Endodermal cell (in vitro differentiated cells): ENCODE measurements at regions not wholly inside any gene's neighbourhood (a gene's known extent, or its start where the extent isn't known, plus 50 kb on each side); places are given as distances from the start of the nearest gene placed in this dataset.

Experiments
- DNase-seq: peaks from one replicate; pipeline ENCODE4 v3.0.0-alpha.2; 2017
- H3K27ac ChIP-seq: 2 replicates; pipeline ENCODE4 v1.5.1; 2013; ENCODE audit warnings: mild to moderate bottlenecking, low read depth, low read length, moderate library complexity
- H3K27me3 ChIP-seq: 2 replicates; pipeline ENCODE4 v1.6.1; 2013; ENCODE audit warnings: mild to moderate bottlenecking, low read length, moderate library complexity; ENCODE audit not compliant: insufficient read depth, control insufficient read depth, poor library complexity, severe bottlenecking
- H3K36me3 ChIP-seq: 2 replicates; pipeline ENCODE4 v1.7.0; 2013; ENCODE audit warnings: mild to moderate bottlenecking, low read length, moderate library complexity; ENCODE audit not compliant: control insufficient read depth, insufficient read depth
- H3K4me1 ChIP-seq: one replicate; pipeline ENCODE4 v1.7.0; 2013; ENCODE audit warnings: low read length; ENCODE audit not compliant: control insufficient read depth, insufficient read depth
- H3K4me3 ChIP-seq: 2 replicates; pipeline ENCODE4 v1.5.1; 2013; ENCODE audit warnings: mild to moderate bottlenecking, low read length, moderate library complexity
- H3K9ac ChIP-seq: 2 replicates; pipeline ENCODE4 v1.6.1; 2013; ENCODE audit warnings: mild to moderate bottlenecking, low read length, moderate library complexity; ENCODE audit not compliant: poor library complexity, severe bottlenecking; ENCODE audit errors: extremely low read depth
- H3K9me3 ChIP-seq: 2 replicates; pipeline ENCODE4 v1.6.1; 2013; ENCODE audit warnings: mild to moderate bottlenecking, low read length, moderate library complexity; ENCODE audit not compliant: control insufficient read depth
- H3K27ac Mint-ChIP-seq: 2 replicates; pipeline ENCODE4 v1.8.0; 2020; ENCODE audit warnings: mixed read lengths
- H3K27me3 Mint-ChIP-seq: 2 replicates; pipeline ENCODE4 v1.8.0; 2021; ENCODE audit warnings: mild to moderate bottlenecking, mixed read lengths; ENCODE audit not compliant: insufficient read depth
- H3K36me3 Mint-ChIP-seq: 2 replicates; pipeline ENCODE4 v1.8.0; 2020; ENCODE audit warnings: low read depth, mixed read lengths
- H3K4me1 Mint-ChIP-seq: 2 replicates; pipeline ENCODE4 v1.8.0; 2020; ENCODE audit warnings: mixed read lengths
- H3K4me3 Mint-ChIP-seq: 2 replicates; pipeline ENCODE4 v1.8.0; 2020; ENCODE audit warnings: mild to moderate bottlenecking, moderate library complexity, mixed read lengths
- H3K9me3 Mint-ChIP-seq: 2 replicates; pipeline ENCODE4 v1.8.0; 2020; ENCODE audit warnings: mild to moderate bottlenecking, mixed read lengths
- WGBS, 2 experiments: methylation state at CpG; one replicate each; pipeline versions ENCODE4 v1.1.5 to v1.1.7; 2013; ENCODE audit warnings: missing lambda C conversion rate in 2 of 2, mixed read lengths in 1 of 2; ENCODE audit not compliant: insufficient coverage in 1 of 2, insufficient read length in 1 of 2; 5-methylcytosine and 5-hydroxymethylcytosine counted together
- TF ChIP-seq, protein P1 (sequence below): fragments of 200-600 bp; sonication (generic); conservative IDR thresholded peaks from 2 replicates; pipeline ENCODE4 v1.5.0; 2021; ENCODE audit warnings: antibody characterized with exemption, mild to moderate bottlenecking

DNA sequence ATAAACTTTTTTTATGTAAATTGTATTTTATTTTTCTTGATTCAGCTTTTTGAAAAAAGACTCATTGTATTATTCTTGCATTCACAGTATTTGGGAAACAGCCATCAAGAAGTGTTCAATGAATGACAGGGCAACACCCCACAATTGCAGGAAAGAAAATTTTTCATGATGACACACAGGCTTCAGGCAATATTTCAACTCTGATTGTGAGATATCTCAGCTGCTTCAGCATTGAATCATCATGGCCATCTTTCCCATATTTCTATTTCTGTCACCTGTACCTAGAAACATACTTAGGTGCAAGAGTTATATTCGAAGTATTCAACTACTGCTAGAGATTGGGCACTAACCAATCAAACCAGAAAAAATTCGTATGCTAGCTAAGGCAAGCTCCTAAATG is 446.0 kb downstream of the ISL1 start:
- Mint-ChIP-seq H3K4me1 (peaks cover 4% of the 10 kb centered on the region), H3K4me3 (no peak overlapping the region), H3K27ac (no peak overlapping the region), H3K9me3 (no peaks in the 10 kb centered on the region), H3K36me3 (no peaks in the 10 kb centered on the region), H3K27me3 (peaks cover 2% of the 10 kb centered on the region)
- Histone ChIP-seq H3K4me3 (no peak overlapping the region), H3K4me1 (peaks cover 4% of the 10 kb centered on the region), H3K36me3 (no peaks in the 10 kb centered on the region), H3K27ac (no peak overlapping the region), H3K27me3 (no peaks in the 10 kb centered on the region), H3K9ac (no peak overlapping the region), H3K9me3 (no peaks in the 10 kb centered on the region)
- TF ChIP-seq, protein P1, sequence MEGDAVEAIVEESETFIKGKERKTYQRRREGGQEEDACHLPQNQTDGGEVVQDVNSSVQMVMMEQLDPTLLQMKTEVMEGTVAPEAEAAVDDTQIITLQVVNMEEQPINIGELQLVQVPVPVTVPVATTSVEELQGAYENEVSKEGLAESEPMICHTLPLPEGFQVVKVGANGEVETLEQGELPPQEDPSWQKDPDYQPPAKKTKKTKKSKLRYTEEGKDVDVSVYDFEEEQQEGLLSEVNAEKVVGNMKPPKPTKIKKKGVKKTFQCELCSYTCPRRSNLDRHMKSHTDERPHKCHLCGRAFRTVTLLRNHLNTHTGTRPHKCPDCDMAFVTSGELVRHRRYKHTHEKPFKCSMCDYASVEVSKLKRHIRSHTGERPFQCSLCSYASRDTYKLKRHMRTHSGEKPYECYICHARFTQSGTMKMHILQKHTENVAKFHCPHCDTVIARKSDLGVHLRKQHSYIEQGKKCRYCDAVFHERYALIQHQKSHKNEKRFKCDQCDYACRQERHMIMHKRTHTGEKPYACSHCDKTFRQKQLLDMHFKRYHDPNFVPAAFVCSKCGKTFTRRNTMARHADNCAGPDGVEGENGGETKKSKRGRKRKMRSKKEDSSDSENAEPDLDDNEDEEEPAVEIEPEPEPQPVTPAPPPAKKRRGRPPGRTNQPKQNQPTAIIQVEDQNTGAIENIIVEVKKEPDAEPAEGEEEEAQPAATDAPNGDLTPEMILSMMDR: no peak
- 83 to 91% methylated on average over 1 to 2 of the region's 2 CpGs for WGBS, 2 experiments
- no peak for DNase-seq

DNA sequence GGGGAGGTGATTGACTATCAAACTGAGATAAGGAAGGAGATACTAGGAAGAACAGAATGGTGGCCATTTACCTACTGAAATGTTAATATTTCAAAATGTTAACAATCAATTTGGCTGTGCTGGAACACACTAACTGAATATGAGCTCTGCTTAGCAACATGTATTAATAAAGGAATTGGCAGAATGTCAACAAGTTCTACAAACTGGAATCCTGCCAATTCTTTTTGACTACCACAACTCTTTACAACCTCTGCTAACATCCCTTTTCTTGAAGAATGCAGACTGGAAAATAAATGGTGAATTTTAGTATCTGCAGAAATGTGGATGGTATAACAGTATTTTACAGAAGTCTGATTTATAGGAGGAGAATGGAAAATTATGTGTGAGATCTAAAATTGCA is 446.4 kb downstream of the ISL1 start:
- H3K4me1 ChIP-seq: peaks cover 4% of the 10 kb centered on the region
- H3K27me3 ChIP-seq: no peaks in the 10 kb centered on the region
- no peak overlapping the region for H3K9ac ChIP-seq
- DNase-seq: no peak
- Mint-ChIP-seq H3K27ac (no peak overlapping the region), H3K36me3 (no peaks in the 10 kb centered on the region), H3K4me3 (no peak overlapping the region), H3K4me1 (peaks cover 4% of the 10 kb centered on the region), H3K27me3 (no peaks in the 10 kb centered on the region), H3K9me3 (no peaks in the 10 kb centered on the region)
- no peaks in the 10 kb centered on the region for H3K9me3 ChIP-seq
- H3K4me3 ChIP-seq: no peak overlapping the region
- TF ChIP-seq, protein P1: no peak
- no peaks in the 10 kb centered on the region for H3K36me3 ChIP-seq
- H3K27ac ChIP-seq: no peak overlapping the region

DNA sequence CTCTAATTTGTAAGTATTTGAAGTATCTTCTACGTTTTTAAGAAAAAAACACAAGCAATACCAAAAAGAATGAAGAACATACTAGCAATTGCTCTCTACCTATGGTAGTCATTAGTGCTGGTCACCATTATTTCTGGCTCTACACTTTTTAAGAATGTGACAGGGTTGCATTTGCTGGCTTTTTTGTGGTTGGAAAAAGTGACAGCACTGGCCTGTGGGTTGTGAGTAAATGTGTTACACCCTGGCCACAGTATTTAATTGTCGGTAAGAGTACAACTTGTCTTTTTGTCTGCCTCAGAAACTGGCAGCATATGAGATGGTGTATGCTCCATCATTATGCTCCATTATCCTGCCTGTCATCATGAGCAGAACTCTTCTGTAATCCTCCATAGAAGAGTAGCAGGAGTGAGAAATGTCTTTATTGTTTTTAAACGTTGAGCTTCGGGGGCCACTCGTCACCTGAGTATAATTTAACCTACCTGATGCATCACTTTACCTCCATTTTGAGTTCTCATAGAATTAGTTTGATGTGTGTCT is 449.8 kb downstream of the ISL1 start:
- no peak overlapping the region for H3K4me3 ChIP-seq
- Mint-ChIP-seq H3K9me3 (no peaks in the 10 kb centered on the region), H3K4me3 (no peak overlapping the region), H3K36me3 (no peaks in the 10 kb centered on the region), H3K4me1 (no peaks in the 10 kb centered on the region), H3K27ac (no peak overlapping the region), H3K27me3 (no peaks in the 10 kb centered on the region)
- H3K27ac ChIP-seq: no peak overlapping the region
- H3K27me3 ChIP-seq: no peaks in the 10 kb centered on the region
- no peaks in the 10 kb centered on the region for H3K36me3 ChIP-seq
- no peak overlapping the region for H3K9ac ChIP-seq
- WGBS, 2 experiments: 80% methylated on average over 3 of the region's 5 CpGs; no CpG with 5 or more reads in 1 of the 2 experiments
- H3K4me1 ChIP-seq: no peaks in the 10 kb centered on the region
- no peaks in the 10 kb centered on the region for H3K9me3 ChIP-seq
- TF ChIP-seq, protein P1: no peak
- no peak for DNase-seq
